Fibroblast of skin of right quadriceps (primary cell): ENCODE measurements at regions not wholly inside any gene's neighbourhood (a gene's known extent, or its start where the extent isn't known, plus 50 kb on each side); places are given as distances from the start of the nearest gene placed in this dataset.

Source experiments
- DNase-seq: peaks from one replicate; pipeline ENCODE4 v3.0.0-alpha.2; 2013

- DNase-seq: no peak
These were observed 122.1 kb upstream of the DYNLRB2 start for GRCh38 chr16:80418517-80419355.

- DNase-seq: no peak
These were observed 123.0 kb upstream of the DYNLRB2 start for GRCh38 chr16:80417706-80418271.

DNA sequence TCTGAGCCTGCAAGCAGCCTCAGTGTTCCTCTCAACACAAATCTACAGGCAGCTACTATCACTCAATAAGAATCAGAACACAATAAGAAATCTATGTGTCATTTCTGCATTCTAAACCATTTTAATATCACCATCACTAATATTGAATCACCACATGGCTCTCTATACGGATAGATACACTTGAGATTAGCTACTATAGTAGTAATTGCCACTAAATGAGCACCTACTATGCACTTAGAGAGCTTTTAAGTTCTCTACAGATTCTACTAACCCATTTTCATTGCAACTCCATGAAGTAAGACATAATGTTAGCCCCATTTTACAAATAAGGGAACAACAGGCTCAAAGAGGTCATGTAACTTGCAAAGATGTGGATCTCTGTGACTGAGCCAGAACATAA is 132.8 kb upstream of the DYNLRB2 start:
- DNase-seq: no peak

- DNase-seq: no peak
These were observed 133.4 kb upstream of the DYNLRB2 start for GRCh38 chr16:80407265-80407987.

DNA sequence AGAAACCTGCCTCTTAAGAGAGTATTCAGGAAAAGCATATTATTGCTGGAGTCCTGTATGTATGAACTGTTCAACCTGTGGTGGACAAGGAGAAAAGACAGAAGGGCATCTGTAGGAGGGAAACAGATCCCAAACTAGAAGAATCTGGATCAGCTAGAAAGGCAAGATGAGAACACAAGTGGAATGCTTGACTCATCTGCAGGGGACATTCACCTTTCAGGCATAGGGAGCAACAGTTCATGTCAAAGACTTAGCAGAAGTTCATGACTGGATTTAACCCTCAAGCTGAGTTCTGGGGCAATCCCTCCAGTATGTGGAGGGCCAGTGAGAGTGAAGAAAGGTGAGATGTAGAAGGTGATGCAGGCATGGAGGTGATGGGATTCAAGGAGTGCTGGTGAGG is 135.9 kb upstream of the DYNLRB2 start:
- no peak for DNase-seq

DNA sequence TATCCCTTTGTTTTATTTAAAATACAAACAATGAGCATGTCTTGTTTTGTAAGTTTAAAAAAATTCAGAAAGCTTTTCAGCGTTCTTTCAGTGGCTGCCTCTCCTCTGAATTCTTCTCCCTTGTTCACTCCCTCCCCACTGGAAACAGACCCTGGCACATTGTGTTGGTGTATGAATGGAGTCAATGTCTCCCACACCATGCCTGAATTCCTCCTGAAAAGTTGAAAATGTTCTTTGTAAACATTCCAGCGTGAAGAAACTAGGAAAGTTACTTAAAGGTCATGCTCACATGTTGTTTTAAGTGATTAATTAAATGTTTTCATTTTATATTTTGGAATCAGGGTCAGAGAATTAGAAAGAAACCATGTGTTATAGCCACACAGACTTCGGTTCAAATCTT is 136.9 kb upstream of the DYNLRB2 start:
- no peak for DNase-seq

GRCh38 chr16:80390871-80391489 is 149.8 kb upstream of the DYNLRB2 start:
- no peak for DNase-seq

- no peak for DNase-seq
These were observed 150.7 kb upstream of the DYNLRB2 start for GRCh38 chr16:80390046-80390445.

GRCh38 chr16:80389338-80389737 is 151.5 kb upstream of the DYNLRB2 start:
- DNase-seq: no peak

DNA sequence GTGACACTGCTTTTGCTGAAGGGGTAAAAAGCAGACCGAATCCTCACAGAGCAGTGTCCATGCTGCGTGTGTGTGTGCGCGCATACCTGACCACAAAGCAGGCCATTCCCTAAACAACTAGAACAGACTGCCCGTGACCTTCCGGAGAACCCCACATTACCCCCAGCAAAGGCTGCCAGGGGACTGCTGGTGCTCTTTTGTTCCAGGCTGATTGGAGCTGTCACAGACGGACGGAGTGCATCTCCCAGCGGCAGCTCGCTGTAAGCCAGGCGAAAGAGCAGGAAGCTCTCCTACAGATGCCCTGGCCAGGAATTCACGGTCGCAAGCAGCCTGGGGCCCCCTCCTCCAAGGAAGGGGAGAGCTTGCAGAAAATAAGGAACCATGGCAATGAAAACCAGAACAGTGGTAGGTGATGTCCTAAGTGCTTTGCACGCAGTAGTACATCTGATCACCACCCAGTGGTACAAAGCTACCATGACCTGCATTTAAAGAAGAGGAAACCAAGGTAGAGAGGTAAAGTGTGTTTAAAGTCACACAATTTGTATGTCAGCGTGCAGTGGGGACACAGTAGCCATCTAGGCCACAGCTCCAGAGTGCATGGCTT is 153.4 kb upstream of the DYNLRB2 start:
- no peak for DNase-seq

GRCh38 chr16:80384862-80385261 is 155.9 kb upstream of the DYNLRB2 start:
- DNase-seq: no peak

DNA sequence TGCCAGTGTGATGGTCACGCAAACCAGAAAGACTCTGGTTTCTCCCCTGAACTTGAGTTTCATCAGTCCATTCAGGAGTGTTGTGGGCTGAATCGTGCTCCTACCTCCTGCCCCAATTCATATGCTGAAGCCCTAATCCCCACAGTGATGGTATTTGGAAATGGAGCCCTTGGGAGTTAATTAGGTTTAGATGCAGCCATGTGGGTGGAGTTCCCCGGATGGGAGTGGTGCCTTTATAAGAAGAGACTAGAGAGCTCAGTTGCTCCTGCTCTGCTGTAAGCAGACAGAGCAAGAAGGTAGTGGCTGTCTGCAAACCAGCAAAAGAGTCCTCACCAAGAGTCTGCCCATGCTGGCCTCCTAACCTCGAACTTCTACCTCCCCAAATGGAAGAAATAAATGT is 160.3 kb upstream of the DYNLRB2 start:
- no peak for DNase-seq

DNA sequence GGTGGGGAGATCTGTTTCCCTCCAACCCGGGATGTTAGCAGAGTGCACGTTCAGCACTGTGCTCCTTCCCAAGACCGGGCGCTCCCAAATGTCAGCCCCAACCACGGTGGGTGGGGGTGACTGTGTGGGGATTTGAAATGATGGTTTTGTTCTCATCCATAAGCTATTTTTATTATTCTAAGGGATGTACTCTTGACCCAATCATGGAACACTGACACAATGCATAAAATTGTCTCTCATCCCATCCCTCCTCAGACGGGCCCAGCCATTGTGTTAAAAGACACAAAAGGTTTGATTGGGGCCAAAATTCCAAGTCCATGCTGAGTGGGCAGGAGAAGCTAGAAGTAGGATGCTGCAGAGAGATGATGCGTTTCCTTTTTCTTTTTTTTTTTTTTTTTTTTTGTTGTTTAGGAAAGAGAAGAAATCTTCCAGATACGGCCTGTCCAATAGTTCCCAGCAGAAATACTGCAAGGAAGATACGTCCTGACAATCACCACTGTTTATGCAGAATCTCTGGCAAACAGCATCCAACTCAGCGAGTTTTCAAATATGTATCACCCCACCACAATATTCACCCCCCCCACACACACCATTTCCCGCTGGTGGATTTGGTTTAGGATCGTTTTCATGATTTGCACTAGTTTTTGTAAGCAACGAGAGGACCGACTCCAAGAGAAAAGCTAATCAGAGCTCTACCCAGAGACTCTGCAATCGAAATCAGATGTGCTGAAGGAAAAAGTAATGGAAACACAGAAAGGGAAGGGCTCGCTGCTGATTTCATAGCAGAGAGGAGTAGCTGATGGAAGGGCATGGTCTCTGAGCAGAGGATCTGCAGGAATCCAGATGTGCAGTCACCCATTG is 163.5 kb upstream of the DYNLRB2 start:
- no peak for DNase-seq

DNA sequence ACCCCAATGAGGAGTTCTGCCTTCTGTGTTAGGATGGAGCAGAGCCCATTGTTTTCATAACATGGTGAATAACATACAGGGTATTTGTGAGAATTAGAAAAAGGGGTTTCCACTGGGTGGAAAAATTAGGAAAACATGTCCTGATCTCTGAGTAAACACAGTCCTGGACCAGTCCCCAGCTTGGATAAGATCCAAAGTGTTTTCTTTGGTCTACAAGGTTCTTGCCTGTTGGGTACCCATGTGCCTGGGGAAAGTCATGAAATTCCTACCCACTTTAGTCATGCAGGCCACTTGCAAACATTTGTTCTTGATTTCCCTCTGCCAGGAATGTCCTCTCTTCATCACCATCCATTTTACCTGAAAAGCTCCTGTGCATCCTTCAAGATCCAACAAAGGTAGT is 164.8 kb upstream of the DYNLRB2 start:
- DNase-seq: peak; percentile 7

GRCh38 chr16:80375513-80375912 is 165.3 kb upstream of the DYNLRB2 start:
- DNase-seq: no peak

- DNase-seq: no peak
These were observed 168.5 kb upstream of the DYNLRB2 start for GRCh38 chr16:80372341-80372740.

DNA sequence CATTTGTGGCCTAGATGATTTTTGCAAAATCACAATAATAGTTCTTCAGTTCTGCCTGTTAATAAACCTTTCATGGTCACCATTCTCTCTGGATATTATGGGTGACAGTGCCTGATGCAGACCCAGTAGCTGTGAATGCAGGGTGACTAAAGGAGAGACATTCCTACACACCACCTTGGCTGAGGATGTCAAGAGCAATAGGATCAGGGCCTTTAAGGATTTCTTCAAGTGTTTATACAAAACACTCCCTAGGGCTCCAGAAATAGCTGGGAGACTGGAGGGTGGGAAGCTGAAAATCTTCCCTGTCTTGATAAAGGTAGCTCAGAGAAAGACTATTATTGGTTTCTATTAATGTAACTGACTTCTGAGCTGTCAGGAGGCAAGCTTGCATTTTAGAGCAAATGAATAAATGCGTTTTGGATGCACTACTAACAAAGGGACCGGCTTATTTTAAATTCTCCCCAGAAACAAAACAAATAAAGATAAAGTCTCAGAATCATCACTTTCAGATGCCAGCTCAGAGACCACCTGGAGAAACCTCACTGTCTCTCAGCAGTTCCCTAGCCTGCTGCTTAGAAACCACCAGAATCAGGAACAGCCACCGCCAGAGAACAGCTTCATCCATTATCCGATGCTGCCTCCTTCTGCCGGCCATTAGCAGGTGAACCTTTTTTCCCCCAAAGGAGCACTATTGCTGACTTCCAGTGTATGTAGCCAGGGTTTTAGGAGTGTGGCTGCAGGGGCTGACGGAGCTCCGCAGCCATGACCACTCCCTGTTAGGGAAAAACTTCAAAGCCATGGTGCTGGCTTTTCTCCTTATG is 171.4 kb upstream of the DYNLRB2 start:
- peak; percentile 56 for DNase-seq

GRCh38 chr16:80367037-80367658 is 173.6 kb upstream of the DYNLRB2 start:
- DNase-seq: no peak

DNA sequence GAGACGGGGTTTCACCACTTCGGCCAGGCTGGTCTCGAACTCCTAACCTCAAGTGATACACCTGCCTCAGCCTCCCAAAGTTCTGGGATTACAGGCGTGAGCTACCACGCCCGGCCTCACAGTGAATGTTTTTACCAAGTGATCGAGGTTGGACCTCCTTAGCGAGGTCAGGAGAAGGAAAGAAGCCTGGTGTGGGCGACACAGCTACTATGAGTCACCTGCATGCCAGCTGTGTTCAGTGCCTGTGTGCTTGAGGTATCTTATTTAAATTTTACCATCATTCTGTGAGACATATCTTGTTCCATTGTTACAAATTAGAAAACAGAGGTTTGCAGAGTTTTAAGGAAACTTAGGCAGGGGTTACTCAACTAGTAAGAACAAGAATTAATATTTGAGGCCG is 174.8 kb upstream of the DYNLRB2 start:
- DNase-seq: no peak

GRCh38 chr16:80362816-80363215 is 178.0 kb upstream of the DYNLRB2 start:
- no peak for DNase-seq

- no peak for DNase-seq
These were observed 184.4 kb upstream of the DYNLRB2 start for GRCh38 chr16:80356365-80356764.
